ENCODE measurements at regions not wholly inside any gene's neighbourhood (a gene's known extent, or its start where the extent isn't known, plus 50 kb on each side); places are given as distances from the start of the nearest gene placed in this dataset.

GRCh38 chr3:6228958-6229683 lies 631.8 kb upstream of the GRM7 start:
- H2BK5ac ChIP-seq (ENCODE audit: low read length): no peak overlapping the region
- no peak overlapping the region for H2BK120ac ChIP-seq (ENCODE audit: low read depth, low read length)
- H3K14ac ChIP-seq (ENCODE audit: low read length): no peak overlapping the region
- no peak overlapping the region for H3K23ac ChIP-seq (ENCODE audit: low read depth, low read length, poor library complexity)
- peaks cover 0 to 1% of the 10 kb centered on the region in 2 donors for H3K9me3 ChIP-seq (replicated peaks in 1 of 2; ENCODE audit: control insufficient read depth in 2 of 2, insufficient read depth in 1 of 2, low read depth in 1 of 2, low read length in 2 of 2)
- H3K36me3 ChIP-seq (replicated peaks in 1 of 2; ENCODE audit: control insufficient read depth in 2 of 2, insufficient read depth in 2 of 2, low read length in 2 of 2): no peaks in the 10 kb centered on the region
- no peak overlapping the region for H4K8ac ChIP-seq (ENCODE audit: low read depth, low read length)
- H3K9ac ChIP-seq (ENCODE audit: low read depth, low read length, poor library complexity): no peak overlapping the region
- H3K4me1 ChIP-seq (ENCODE audit: control insufficient read depth in 2 of 2, insufficient read depth in 1 of 2, low read depth in 1 of 2, low read length in 2 of 2): no peaks in the 10 kb centered on the region
- no peak overlapping the region for H3K18ac ChIP-seq (ENCODE audit: low read length)
- H4K91ac ChIP-seq (ENCODE audit: low read depth, low read length, poor library complexity): no peak overlapping the region
- H3K27me3 ChIP-seq (ENCODE audit: control insufficient read depth in 3 of 3, insufficient read depth in 3 of 3, low read depth in 1 of 3, low read length in 3 of 3): no peaks in the 10 kb centered on the region
- no peak overlapping the region for H3K27ac ChIP-seq (replicated peaks; ENCODE audit: low read length)
- H2AFZ ChIP-seq (ENCODE audit: low read length): no peak overlapping the region
- no peak overlapping the region for H2AK5ac ChIP-seq (ENCODE audit: low read depth, low read length)
- H3K79me1 ChIP-seq (ENCODE audit: low read depth, low read length): no peaks in the 10 kb centered on the region
- H3K4ac ChIP-seq (ENCODE audit: low read length): no peak overlapping the region
- no peak overlapping the region for H3K4me3 ChIP-seq (ENCODE audit: low read length in 2 of 2)
- no peak overlapping the region for H3K4me2 ChIP-seq (ENCODE audit: insufficient read depth, low read length, poor library complexity, severe bottlenecking)
- no peak overlapping the region for H2BK15ac ChIP-seq (ENCODE audit: low read length)
- no peak overlapping the region for H2BK12ac ChIP-seq (ENCODE audit: low read length)
- no CpG with 5 or more reads among the region's 4 CpGs for WGBS, 2 donors (ENCODE audit: extremely low coverage in 2 of 2, insufficient read length in 2 of 2, insufficient replicate concordance in 1 of 2)
- no peak for DNase-seq (ENCODE audit: low spot score)

- no peaks in the 10 kb centered on the region for H3K27me3 ChIP-seq (ENCODE audit: control insufficient read depth in 3 of 3, insufficient read depth in 3 of 3, low read depth in 1 of 3, low read length in 3 of 3)
- no peak overlapping the region for H3K9ac ChIP-seq (ENCODE audit: low read depth, low read length, poor library complexity)
- no peak overlapping the region for H4K8ac ChIP-seq (ENCODE audit: low read depth, low read length)
- no CpG with 5 or more reads among the region's 6 CpGs for WGBS, 2 donors (ENCODE audit: extremely low coverage in 2 of 2, insufficient read length in 2 of 2, insufficient replicate concordance in 1 of 2)
- DNase-seq (ENCODE audit: low spot score): no peak
- no peak overlapping the region for H2AFZ ChIP-seq (ENCODE audit: low read length)
- no peak overlapping the region for H3K4me2 ChIP-seq (ENCODE audit: insufficient read depth, low read length, poor library complexity, severe bottlenecking)
- H3K36me3 ChIP-seq (replicated peaks in 1 of 2; ENCODE audit: control insufficient read depth in 2 of 2, insufficient read depth in 2 of 2, low read length in 2 of 2): no peaks in the 10 kb centered on the region
- H2BK120ac ChIP-seq (ENCODE audit: low read depth, low read length): no peak overlapping the region
- no peaks in the 10 kb centered on the region for H3K4me1 ChIP-seq (ENCODE audit: control insufficient read depth in 2 of 2, insufficient read depth in 1 of 2, low read depth in 1 of 2, low read length in 2 of 2)
- no peak overlapping the region for H2AK5ac ChIP-seq (ENCODE audit: low read depth, low read length)
- no peak overlapping the region for H3K18ac ChIP-seq (ENCODE audit: low read length)
- no peak overlapping the region for H3K23ac ChIP-seq (ENCODE audit: low read depth, low read length, poor library complexity)
- H3K27ac ChIP-seq (replicated peaks; ENCODE audit: low read length): no peak overlapping the region
- no peak overlapping the region for H2BK12ac ChIP-seq (ENCODE audit: low read length)
- no peaks in the 10 kb centered on the region for H3K79me1 ChIP-seq (ENCODE audit: low read depth, low read length)
- H3K4ac ChIP-seq (ENCODE audit: low read length): no peak overlapping the region
- H2BK15ac ChIP-seq (ENCODE audit: low read length): no peak overlapping the region
- H3K14ac ChIP-seq (ENCODE audit: low read length): no peak overlapping the region
- peaks cover 0 to 1% of the 10 kb centered on the region in 2 donors for H3K9me3 ChIP-seq (replicated peaks in 1 of 2; ENCODE audit: control insufficient read depth in 2 of 2, insufficient read depth in 1 of 2, low read depth in 1 of 2, low read length in 2 of 2)
- H3K4me3 ChIP-seq (ENCODE audit: low read length in 2 of 2): no peak overlapping the region
- H4K91ac ChIP-seq (ENCODE audit: low read depth, low read length, poor library complexity): no peak overlapping the region
- no peak overlapping the region for H2BK5ac ChIP-seq (ENCODE audit: low read length)
Measured at GRCh38 chr3:6229778-6230410, 631.0 kb upstream of the GRM7 start.

GRCh38 chr3:6242104-6242503 lies 618.8 kb upstream of the GRM7 start:
- H2BK5ac ChIP-seq (ENCODE audit: low read length): no peak overlapping the region
- no peak for DNase-seq (ENCODE audit: low spot score)
- peaks cover 0 to 1% of the 10 kb centered on the region in 2 donors for H3K36me3 ChIP-seq (replicated peaks in 1 of 2; ENCODE audit: control insufficient read depth in 2 of 2, insufficient read depth in 2 of 2, low read length in 2 of 2)
- no peaks in the 10 kb centered on the region for H3K9me3 ChIP-seq (replicated peaks in 1 of 2; ENCODE audit: control insufficient read depth in 2 of 2, insufficient read depth in 1 of 2, low read depth in 1 of 2, low read length in 2 of 2)
- H2BK12ac ChIP-seq (ENCODE audit: low read length): no peak overlapping the region
- H3K23ac ChIP-seq (ENCODE audit: low read depth, low read length, poor library complexity): no peak overlapping the region
- H3K27ac ChIP-seq (replicated peaks; ENCODE audit: low read length): no peak overlapping the region
- H3K4me3 ChIP-seq (ENCODE audit: low read length in 2 of 2): no peak overlapping the region
- H4K91ac ChIP-seq (ENCODE audit: low read depth, low read length, poor library complexity): no peak overlapping the region
- no peak overlapping the region for H3K4me2 ChIP-seq (ENCODE audit: insufficient read depth, low read length, poor library complexity, severe bottlenecking)
- no peak overlapping the region for H3K18ac ChIP-seq (ENCODE audit: low read length)
- H3K4me1 ChIP-seq (ENCODE audit: control insufficient read depth in 2 of 2, insufficient read depth in 1 of 2, low read depth in 1 of 2, low read length in 2 of 2): no peaks in the 10 kb centered on the region
- H2BK120ac ChIP-seq (ENCODE audit: low read depth, low read length): no peak overlapping the region
- no peak overlapping the region for H2AFZ ChIP-seq (ENCODE audit: low read length)
- no peak overlapping the region for H3K9ac ChIP-seq (ENCODE audit: low read depth, low read length, poor library complexity)
- no peak overlapping the region for H2AK5ac ChIP-seq (ENCODE audit: low read depth, low read length)
- no peak overlapping the region for H2BK15ac ChIP-seq (ENCODE audit: low read length)
- H4K8ac ChIP-seq (ENCODE audit: low read depth, low read length): no peak overlapping the region
- no peak overlapping the region for H3K14ac ChIP-seq (ENCODE audit: low read length)
- no peaks in the 10 kb centered on the region for H3K79me1 ChIP-seq (ENCODE audit: low read depth, low read length)
- WGBS, 2 donors (ENCODE audit: extremely low coverage in 2 of 2, insufficient read length in 2 of 2, insufficient replicate concordance in 1 of 2): no CpG with 5 or more reads among the region's 4 CpGs
- no peak overlapping the region for H3K4ac ChIP-seq (ENCODE audit: low read length)
- no peaks in the 10 kb centered on the region for H3K27me3 ChIP-seq (ENCODE audit: control insufficient read depth in 3 of 3, insufficient read depth in 3 of 3, low read depth in 1 of 3, low read length in 3 of 3)

GRCh38 chr3:6248528-6248927 lies 612.4 kb upstream of the GRM7 start:
- Histone ChIP-seq H2AK5ac (ENCODE audit: low read depth, low read length) (no peak overlapping the region), H2BK12ac (ENCODE audit: low read length) (no peak overlapping the region), H3K9ac (ENCODE audit: low read depth, low read length, poor library complexity) (no peak overlapping the region), H4K91ac (ENCODE audit: low read depth, low read length, poor library complexity) (no peak overlapping the region), H3K4me2 (ENCODE audit: insufficient read depth, low read length, poor library complexity, severe bottlenecking) (no peak overlapping the region), H2BK5ac (ENCODE audit: low read length) (no peak overlapping the region), H3K27ac (replicated peaks; ENCODE audit: low read length) (no peak overlapping the region), H3K18ac (ENCODE audit: low read length) (no peak overlapping the region), H3K14ac (ENCODE audit: low read length) (no peak overlapping the region), H4K8ac (ENCODE audit: low read depth, low read length) (no peak overlapping the region), H3K36me3 (replicated peaks in 1 of 2; ENCODE audit: control insufficient read depth in 2 of 2, insufficient read depth in 2 of 2, low read length in 2 of 2) (no peaks in the 10 kb centered on the region), H3K4me3 (ENCODE audit: low read length in 2 of 2) (no peak overlapping the region), H2BK120ac (ENCODE audit: low read depth, low read length) (no peak overlapping the region), H3K27me3 (ENCODE audit: control insufficient read depth in 3 of 3, insufficient read depth in 3 of 3, low read depth in 1 of 3, low read length in 3 of 3) (no peaks in the 10 kb centered on the region), H2AFZ (ENCODE audit: low read length) (no peak overlapping the region), H3K4ac (ENCODE audit: low read length) (no peak overlapping the region), H3K4me1 (ENCODE audit: control insufficient read depth in 2 of 2, insufficient read depth in 1 of 2, low read depth in 1 of 2, low read length in 2 of 2) (peaks cover 0 to 3% of the 10 kb centered on the region in 2 donors), H3K9me3 (replicated peaks in 1 of 2; ENCODE audit: control insufficient read depth in 2 of 2, insufficient read depth in 1 of 2, low read depth in 1 of 2, low read length in 2 of 2) (no peaks in the 10 kb centered on the region), H3K23ac (ENCODE audit: low read depth, low read length, poor library complexity) (no peak overlapping the region), H2BK15ac (ENCODE audit: low read length) (no peak overlapping the region), H3K79me1 (ENCODE audit: low read depth, low read length) (no peaks in the 10 kb centered on the region)
- WGBS, 2 donors (ENCODE audit: extremely low coverage in 2 of 2, insufficient read length in 2 of 2, insufficient replicate concordance in 1 of 2): no CpG with 5 or more reads among the region's 2 CpGs
- no peak for DNase-seq (ENCODE audit: low spot score)
